Activated CD4-positive, alpha-beta T cell treated with anti-CD3 and anti-CD28 coated beads for 1 hour (primary cell): ENCODE measurements at regions not wholly inside any gene's neighbourhood (a gene's known extent, or its start where the extent isn't known, plus 50 kb on each side); places are given as distances from the start of the nearest gene placed in this dataset.
"Not testable (repeated sequence)": the region's sequence is repeated elsewhere in the genome, so short reads cannot be mapped to it uniquely, and the experiment has no call there.

ENCODE experiments used
- DNase-seq: peaks from one replicate; pipeline ENCODE4 v3.0.0-alpha.2; 2020

- DNase-seq = no peak
Measured at GRCh38 chrX:42432552-42432951, 345.4 kb downstream of the PPP1R2C start.

DNA sequence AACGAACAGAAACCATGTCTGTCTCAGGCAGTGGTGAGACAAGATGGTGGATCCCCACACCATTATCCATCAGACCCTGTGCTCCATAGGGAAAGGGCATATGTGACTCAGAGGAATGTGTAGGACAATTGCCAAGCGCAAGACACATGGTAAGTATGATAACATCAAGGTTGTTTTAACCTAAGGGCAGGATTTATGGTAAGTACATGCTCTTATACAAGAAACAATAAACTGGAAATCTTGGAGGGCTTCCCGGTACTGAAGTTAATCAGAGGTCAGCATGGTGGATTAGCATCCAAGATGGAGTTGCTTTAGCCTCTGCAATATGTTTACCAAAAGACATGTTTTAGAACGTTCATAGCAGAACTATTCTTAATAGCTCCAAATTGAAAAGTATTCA is 355.0 kb downstream of the PPP1R2C start:
- DNase-seq = no peak

DNA sequence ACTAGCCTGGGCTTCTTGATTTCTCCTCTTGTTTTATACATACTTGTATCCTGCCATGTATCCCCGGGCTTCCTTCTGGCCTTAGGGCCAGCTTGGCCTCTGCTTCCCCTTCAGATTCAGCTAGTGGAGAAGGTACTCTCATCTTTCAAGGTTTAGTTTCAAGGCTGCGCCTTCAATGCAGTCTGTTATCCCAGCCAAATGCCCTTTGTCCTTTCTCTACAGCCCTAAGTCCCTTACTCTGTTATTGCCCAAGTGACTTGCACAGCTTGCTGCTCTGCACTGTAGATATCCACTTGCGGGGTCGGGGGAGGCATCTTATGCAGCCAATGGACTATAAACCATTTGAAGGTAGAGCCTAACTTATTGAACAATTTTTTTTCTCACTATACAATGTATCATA is 357.5 kb downstream of the PPP1R2C start:
- DNase-seq = no peak

- DNase-seq = no peak
Measured at GRCh38 chrX:42415636-42416035, 362.3 kb downstream of the PPP1R2C start.

- no peak for DNase-seq
Measured at GRCh38 chrX:42414057-42414456, 363.9 kb downstream of the PPP1R2C start.

DNA sequence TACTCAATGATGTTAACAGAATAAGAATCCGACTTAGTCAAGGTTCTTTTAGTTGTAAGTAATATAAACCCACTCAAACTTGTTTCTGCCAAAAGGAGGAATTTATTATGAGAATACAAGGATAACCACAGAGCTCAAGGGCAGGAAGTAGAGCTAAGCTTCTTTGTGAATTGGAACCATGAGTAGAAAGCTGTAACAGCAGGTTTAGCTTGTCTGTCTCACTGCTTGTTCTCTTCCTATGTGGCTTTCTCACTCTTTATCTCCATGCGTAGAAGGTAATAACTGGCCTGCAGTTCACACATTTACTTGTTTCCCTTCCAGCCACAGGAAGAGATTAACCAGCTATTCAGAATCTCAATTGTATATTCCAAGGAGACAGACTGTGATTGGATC is 378.3 kb downstream of the PPP1R2C start:
- no peak for DNase-seq

DNA sequence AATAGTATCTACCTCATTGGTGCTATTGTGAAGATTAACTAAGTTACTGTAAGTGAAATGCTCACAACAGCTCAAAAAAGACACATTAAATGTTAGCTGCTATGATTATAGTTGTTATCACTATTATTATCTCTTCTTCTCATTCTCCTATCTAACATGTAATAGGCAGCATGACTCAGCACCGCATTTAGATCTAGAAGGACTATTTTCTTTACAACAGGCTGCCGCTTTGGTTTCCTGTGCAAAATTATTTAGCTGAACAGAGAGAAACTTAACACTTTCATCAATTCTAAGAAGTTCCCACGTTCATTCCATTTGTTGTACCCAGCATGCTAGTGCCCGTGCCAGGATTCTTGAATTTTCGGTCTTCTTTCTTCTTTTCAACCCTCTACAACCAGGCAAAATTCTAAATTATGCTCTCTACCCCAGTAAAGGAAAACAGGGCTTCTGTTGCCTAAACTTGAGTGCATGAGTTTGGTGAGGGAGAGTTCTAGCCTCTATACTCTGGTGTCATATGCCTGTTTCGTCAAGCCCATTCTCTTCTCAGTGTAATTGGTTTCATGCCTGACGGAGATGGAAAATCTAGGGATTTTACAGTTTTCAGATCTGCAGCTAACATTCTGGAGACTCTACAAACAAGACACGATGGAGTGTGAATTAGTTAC is 378.9 kb downstream of the PPP1R2C start:
- DNase-seq = no peak

DNA sequence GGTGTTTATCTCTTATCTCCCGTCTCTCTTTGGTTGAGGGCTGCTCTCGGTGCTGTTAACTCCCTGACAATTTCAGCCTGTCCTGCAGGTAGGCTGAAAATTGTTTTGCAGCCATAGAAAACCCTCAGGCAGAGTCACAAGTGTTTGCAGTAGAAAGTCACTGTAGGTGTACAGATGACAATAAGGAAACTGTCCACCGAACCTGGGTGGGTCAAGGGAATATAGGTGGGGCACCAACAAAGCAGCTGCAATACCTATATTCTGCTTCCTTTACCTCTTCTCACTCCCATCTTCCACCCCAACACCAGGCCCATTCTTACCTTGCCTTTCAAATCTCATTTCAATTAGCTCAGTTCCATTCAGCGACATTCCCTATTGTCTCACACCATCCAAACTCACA is 381.8 kb downstream of the PPP1R2C start:
- no peak for DNase-seq

DNA sequence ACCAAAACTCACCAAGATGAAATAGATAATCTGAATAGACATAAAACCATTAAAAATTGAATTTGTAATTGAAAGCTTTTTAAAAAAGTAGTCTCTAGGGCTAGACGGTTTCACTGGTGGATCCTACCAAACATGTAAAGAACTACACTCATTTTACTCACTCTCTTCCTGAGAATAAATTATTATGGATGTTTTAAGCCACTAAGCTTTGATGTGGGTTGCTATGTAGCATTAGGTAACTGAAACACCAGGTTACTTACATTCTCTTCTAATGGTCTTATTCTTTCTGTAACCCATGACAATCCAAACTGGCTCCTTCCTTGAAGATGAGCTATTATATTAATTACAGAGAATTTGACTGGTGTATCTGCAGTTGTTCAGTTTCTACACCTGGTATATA is 385.1 kb downstream of the PPP1R2C start:
- no peak for DNase-seq

GRCh38 chrX:42386681-42387080 is 391.3 kb downstream of the PPP1R2C start:
- no peak for DNase-seq

DNA sequence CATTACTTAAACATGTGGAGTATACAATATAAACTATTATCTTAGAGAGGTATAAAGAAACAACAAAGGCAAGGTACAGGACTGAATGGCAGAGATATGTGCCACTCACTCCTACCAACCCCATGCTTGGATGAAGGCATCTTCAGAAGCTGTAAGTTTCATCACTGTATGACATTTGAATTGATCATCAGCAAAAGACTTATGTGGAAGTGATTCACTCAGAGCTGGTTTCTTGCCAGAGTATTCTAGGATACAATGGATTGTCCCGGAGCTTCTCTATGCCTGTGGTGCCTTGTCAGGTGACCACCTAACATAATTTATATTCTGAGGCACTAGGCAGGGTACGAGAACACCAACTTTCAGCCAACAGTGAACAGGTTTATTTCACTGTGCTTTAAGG is 392.2 kb downstream of the PPP1R2C start:
- DNase-seq = no peak

DNA sequence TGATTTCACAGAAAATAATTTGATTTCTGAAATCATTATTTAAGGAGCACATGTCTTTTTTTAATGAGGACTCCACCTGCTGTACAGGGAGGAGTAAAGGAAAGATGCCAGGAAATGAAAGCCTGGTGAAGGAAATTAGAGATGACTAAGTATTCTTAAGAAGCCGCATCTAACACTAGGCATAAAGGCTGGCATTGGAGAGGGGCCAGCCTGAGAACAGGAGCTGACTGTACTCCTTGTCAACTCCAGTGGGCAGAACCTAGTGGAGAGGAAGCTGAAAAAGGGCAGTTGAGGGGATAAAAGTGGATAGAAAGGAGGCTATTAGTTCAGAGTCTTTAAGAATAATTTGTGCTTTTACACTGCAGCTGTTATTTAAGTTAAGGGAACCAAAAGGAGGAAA is 393.0 kb downstream of the PPP1R2C start:
- no peak for DNase-seq

- no peak for DNase-seq
Measured at GRCh38 chrX:42378857-42379256, 399.1 kb downstream of the PPP1R2C start.

- DNase-seq = no peak
Measured at GRCh38 chrX:42375086-42375485, 402.9 kb downstream of the PPP1R2C start.

GRCh38 chrX:42366181-42366580 is 411.8 kb downstream of the PPP1R2C start:
- no peak for DNase-seq

- no peak for DNase-seq
Measured at GRCh38 chrX:42362219-42362618, 415.7 kb downstream of the PPP1R2C start.

DNA sequence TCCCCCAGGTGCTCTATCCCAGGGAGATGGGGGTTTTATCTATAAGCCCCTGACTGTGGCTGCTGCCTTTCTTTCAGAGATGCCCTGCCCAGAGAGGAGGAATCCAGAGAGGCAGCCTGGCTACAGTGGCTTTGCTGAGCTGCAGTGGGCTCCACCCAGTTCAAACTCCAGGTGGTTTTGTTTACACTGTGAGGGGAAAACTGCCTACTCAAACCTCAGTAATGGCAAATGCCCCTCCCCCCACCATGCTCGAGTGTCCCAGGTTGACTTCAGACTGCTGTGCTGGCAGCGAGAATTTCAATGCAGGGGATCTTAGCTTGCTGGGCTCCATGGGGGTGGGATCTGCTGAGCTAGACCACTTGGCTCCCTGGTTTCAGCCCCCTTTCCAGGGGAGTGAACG is 419.6 kb upstream of the CASK start:
- not testable (repeated sequence) for DNase-seq
